ENCODE measurements at regions not wholly inside any gene's neighbourhood (a gene's known extent, or its start where the extent isn't known, plus 50 kb on each side); places are given as distances from the start of the nearest gene placed in this dataset.

- H3K36me3 ChIP-seq (ENCODE audit: insufficient read depth, low read depth, low read length): no peaks in the 10 kb centered on the region
- no peak overlapping the region for H3K9ac ChIP-seq (ENCODE audit: low read depth, low read length)
- no peaks in the 10 kb centered on the region for H3K27me3 ChIP-seq (ENCODE audit: insufficient read depth, low read length)
- no peak overlapping the region for H3K27ac ChIP-seq (ENCODE audit: low read length)
- no peaks in the 10 kb centered on the region for H3K4me1 ChIP-seq (ENCODE audit: insufficient read depth, low read length)
- H3K9me3 ChIP-seq (ENCODE audit: insufficient read depth, low read depth, low read length): peaks cover 90% of the 10 kb centered on the region
- H3K4me3 ChIP-seq (ENCODE audit: low read length): no peak overlapping the region
Measured at GRCh38 chr14:105865904-105866840, 339.8 kb downstream of the TMEM121 start.

- Histone ChIP-seq H3K36me3 (ENCODE audit: insufficient read depth, low read depth, low read length) (no peaks in the 10 kb centered on the region), H3K27me3 (ENCODE audit: insufficient read depth, low read length) (no peaks in the 10 kb centered on the region), H3K4me1 (ENCODE audit: insufficient read depth, low read length) (no peaks in the 10 kb centered on the region), H3K4me3 (ENCODE audit: low read length) (no peak overlapping the region), H3K27ac (ENCODE audit: low read length) (no peak overlapping the region), H3K9ac (ENCODE audit: low read depth, low read length) (no peak overlapping the region), H3K9me3 (ENCODE audit: insufficient read depth, low read depth, low read length) (peaks cover 90% of the 10 kb centered on the region)
Measured at GRCh38 chr14:105866841-105867321, 340.5 kb downstream of the TMEM121 start.

- H3K36me3 ChIP-seq (ENCODE audit: insufficient read depth, low read depth, low read length): no peaks in the 10 kb centered on the region
- H3K27me3 ChIP-seq (ENCODE audit: insufficient read depth, low read length): no peaks in the 10 kb centered on the region
- peaks cover 90% of the 10 kb centered on the region for H3K9me3 ChIP-seq (ENCODE audit: insufficient read depth, low read depth, low read length)
- H3K4me3 ChIP-seq (ENCODE audit: low read length): no peak overlapping the region
- no peak overlapping the region for H3K27ac ChIP-seq (ENCODE audit: low read length)
- H3K4me1 ChIP-seq (ENCODE audit: insufficient read depth, low read length): no peaks in the 10 kb centered on the region
- H3K9ac ChIP-seq (ENCODE audit: low read depth, low read length): no peak overlapping the region
Measured at GRCh38 chr14:105867961-105868599, 341.7 kb downstream of the TMEM121 start.

- H3K9me3 ChIP-seq (ENCODE audit: insufficient read depth, low read depth, low read length): peaks cover 92% of the 10 kb centered on the region
- H3K27ac ChIP-seq (ENCODE audit: low read length): no peak overlapping the region
- H3K36me3 ChIP-seq (ENCODE audit: insufficient read depth, low read depth, low read length): no peaks in the 10 kb centered on the region
- H3K27me3 ChIP-seq (ENCODE audit: insufficient read depth, low read length): no peaks in the 10 kb centered on the region
- H3K4me1 ChIP-seq (ENCODE audit: insufficient read depth, low read length): no peaks in the 10 kb centered on the region
- no peak overlapping the region for H3K4me3 ChIP-seq (ENCODE audit: low read length)
- no peak overlapping the region for H3K9ac ChIP-seq (ENCODE audit: low read depth, low read length)
Measured at GRCh38 chr14:105871590-105871989, 345.2 kb downstream of the TMEM121 start.

- H3K36me3 ChIP-seq (ENCODE audit: insufficient read depth, low read depth, low read length): no peaks in the 10 kb centered on the region
- no peaks in the 10 kb centered on the region for H3K4me1 ChIP-seq (ENCODE audit: insufficient read depth, low read length)
- no peak overlapping the region for H3K4me3 ChIP-seq (ENCODE audit: low read length)
- H3K27ac ChIP-seq (ENCODE audit: low read length): no peak overlapping the region
- no peaks in the 10 kb centered on the region for H3K27me3 ChIP-seq (ENCODE audit: insufficient read depth, low read length)
- no peak overlapping the region for H3K9ac ChIP-seq (ENCODE audit: low read depth, low read length)
- peaks cover 95% of the 10 kb centered on the region for H3K9me3 ChIP-seq (ENCODE audit: insufficient read depth, low read depth, low read length)
Measured at GRCh38 chr14:105873870-105874512, 347.6 kb downstream of the TMEM121 start.

- Histone ChIP-seq H3K4me1 (ENCODE audit: insufficient read depth, low read length) (no peaks in the 10 kb centered on the region), H3K9me3 (ENCODE audit: insufficient read depth, low read depth, low read length) (peaks cover 96% of the 10 kb centered on the region), H3K27ac (ENCODE audit: low read length) (no peak overlapping the region), H3K36me3 (ENCODE audit: insufficient read depth, low read depth, low read length) (no peaks in the 10 kb centered on the region), H3K4me3 (ENCODE audit: low read length) (no peak overlapping the region), H3K27me3 (ENCODE audit: insufficient read depth, low read length) (no peaks in the 10 kb centered on the region), H3K9ac (ENCODE audit: low read depth, low read length) (no peak overlapping the region)
Measured at GRCh38 chr14:105876158-105876557, 349.8 kb downstream of the TMEM121 start.

GRCh38 chr14:105876829-105877228 lies 350.4 kb downstream of the TMEM121 start:
- H3K27ac ChIP-seq (ENCODE audit: low read length): no peak overlapping the region
- H3K9me3 ChIP-seq (ENCODE audit: insufficient read depth, low read depth, low read length): peaks cover 96% of the 10 kb centered on the region
- no peaks in the 10 kb centered on the region for H3K27me3 ChIP-seq (ENCODE audit: insufficient read depth, low read length)
- no peak overlapping the region for H3K4me3 ChIP-seq (ENCODE audit: low read length)
- H3K4me1 ChIP-seq (ENCODE audit: insufficient read depth, low read length): no peaks in the 10 kb centered on the region
- no peak overlapping the region for H3K9ac ChIP-seq (ENCODE audit: low read depth, low read length)
- no peaks in the 10 kb centered on the region for H3K36me3 ChIP-seq (ENCODE audit: insufficient read depth, low read depth, low read length)

- no peaks in the 10 kb centered on the region for H3K36me3 ChIP-seq (ENCODE audit: insufficient read depth, low read depth, low read length)
- H3K9ac ChIP-seq (ENCODE audit: low read depth, low read length): no peak overlapping the region
- no peak overlapping the region for H3K27ac ChIP-seq (ENCODE audit: low read length)
- no peak overlapping the region for H3K4me3 ChIP-seq (ENCODE audit: low read length)
- no peaks in the 10 kb centered on the region for H3K4me1 ChIP-seq (ENCODE audit: insufficient read depth, low read length)
- peaks cover 91% of the 10 kb centered on the region for H3K9me3 ChIP-seq (ENCODE audit: insufficient read depth, low read depth, low read length)
- H3K27me3 ChIP-seq (ENCODE audit: insufficient read depth, low read length): no peaks in the 10 kb centered on the region
Measured at GRCh38 chr14:105877645-105878044, 351.3 kb downstream of the TMEM121 start.

- Histone ChIP-seq H3K9me3 (ENCODE audit: insufficient read depth, low read depth, low read length) (peaks cover 90% of the 10 kb centered on the region), H3K27me3 (ENCODE audit: insufficient read depth, low read length) (no peaks in the 10 kb centered on the region), H3K9ac (ENCODE audit: low read depth, low read length) (no peak overlapping the region), H3K4me1 (ENCODE audit: insufficient read depth, low read length) (no peaks in the 10 kb centered on the region), H3K4me3 (ENCODE audit: low read length) (no peak overlapping the region), H3K36me3 (ENCODE audit: insufficient read depth, low read depth, low read length) (no peaks in the 10 kb centered on the region), H3K27ac (ENCODE audit: low read length) (no peak overlapping the region)
Measured at GRCh38 chr14:105878125-105878524, 351.7 kb downstream of the TMEM121 start.

- no peak overlapping the region for H3K27ac ChIP-seq (ENCODE audit: low read length)
- H3K36me3 ChIP-seq (ENCODE audit: insufficient read depth, low read depth, low read length): no peaks in the 10 kb centered on the region
- no peaks in the 10 kb centered on the region for H3K27me3 ChIP-seq (ENCODE audit: insufficient read depth, low read length)
- H3K9me3 ChIP-seq (ENCODE audit: insufficient read depth, low read depth, low read length): peaks cover 90% of the 10 kb centered on the region
- no peak overlapping the region for H3K4me3 ChIP-seq (ENCODE audit: low read length)
- H3K9ac ChIP-seq (ENCODE audit: low read depth, low read length): no peak overlapping the region
- H3K4me1 ChIP-seq (ENCODE audit: insufficient read depth, low read length): no peaks in the 10 kb centered on the region
Measured at GRCh38 chr14:105878554-105878953, 352.2 kb downstream of the TMEM121 start.

- Histone ChIP-seq H3K9me3 (ENCODE audit: insufficient read depth, low read depth, low read length) (peaks cover 91% of the 10 kb centered on the region), H3K36me3 (ENCODE audit: insufficient read depth, low read depth, low read length) (no peaks in the 10 kb centered on the region), H3K4me3 (ENCODE audit: low read length) (no peak overlapping the region), H3K9ac (ENCODE audit: low read depth, low read length) (no peak overlapping the region), H3K27ac (ENCODE audit: low read length) (no peak overlapping the region), H3K27me3 (ENCODE audit: insufficient read depth, low read length) (no peaks in the 10 kb centered on the region), H3K4me1 (ENCODE audit: insufficient read depth, low read length) (no peaks in the 10 kb centered on the region)
Measured at GRCh38 chr14:105879503-105879866, 353.1 kb downstream of the TMEM121 start.
